ENCODE measurements at regions not wholly inside any gene's neighbourhood (a gene's known extent, or its start where the extent isn't known, plus 50 kb on each side); places are given as distances from the start of the nearest gene placed in this dataset.

DNA sequence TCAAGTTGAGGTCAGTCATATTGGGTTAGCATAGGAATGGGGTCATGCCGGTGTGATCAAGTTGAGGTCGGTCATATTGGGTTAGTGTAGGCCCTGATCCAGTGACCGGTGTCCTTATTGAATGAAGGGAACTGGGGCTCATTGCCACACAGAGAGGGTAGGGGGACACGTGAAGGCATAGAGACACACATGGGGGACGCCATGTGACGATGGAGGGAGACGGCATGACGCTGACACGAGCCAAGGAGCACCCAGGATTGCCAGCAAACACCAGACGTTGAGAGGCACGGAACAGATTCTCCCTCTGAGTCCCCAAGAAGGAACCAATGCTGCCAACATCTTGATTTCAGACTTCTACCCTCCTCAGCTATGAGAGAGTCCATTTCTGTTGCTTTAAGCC, 136.9 kb upstream of the ZBTB40 start:
- TF ChIP-seq CTCF (conservative IDR thresholded peaks at IDR 0.05 in 1 of 2, IDR thresholded peaks at IDR 0.05 in 1 of 2; ENCODE audit: extremely low read depth in 1 of 2, insufficient read depth in 1 of 2, low read depth in 1 of 2, low read length in 2 of 2), result no peak
- no peak for TF ChIP-seq EZH2 (IDR thresholded peaks at IDR 0.05; ENCODE audit: borderline replicate concordance, low read length)
